Body of pancreas (tissue), 4 donors: ENCODE measurements at regions not wholly inside any gene's neighbourhood (a gene's known extent, or its start where the extent isn't known, plus 50 kb on each side); places are given as distances from the start of the nearest gene placed in this dataset.
A peak's percentile ranks its signal among the peaks of the same experiment; 100 is the strongest.
"Not testable (repeated sequence)": the region's sequence is repeated elsewhere in the genome, so short reads cannot be mapped to it uniquely, and the experiment has no call there.

Experiments
- ATAC-seq: fragments of 150-250 bp; one replicate; pipeline ENCODE4 v1.9.1; 2016
- DNase-seq, 4 donors: peaks; one replicate each; pipeline ENCODE4 v3.0.0-alpha.2; 2019
- H3K27ac ChIP-seq, 4 donors: fragments of 200-600 bp; sonication (generic); 1 replicate in 3 of 4; 2 replicates in 1 of 4; pipeline versions ENCODE4 v1.5.1 to v1.6.1; 2016 to 2019; ENCODE audit warnings: mild to moderate bottlenecking in 1 of 4, mixed read lengths in 1 of 4, moderate library complexity in 1 of 4
- H3K27me3 ChIP-seq, 2 donors: fragments of 200-600 bp; sonication (generic); one replicate each; pipeline ENCODE4 v1.6.0; 2016; ENCODE audit warnings: mild to moderate bottlenecking in 1 of 2
- H3K36me3 ChIP-seq, 2 donors: fragments of 200-600 bp; sonication (generic); replicated peaks in 1 of 2; 2 replicates each; pipeline ENCODE4 v1.5.1; 2016; ENCODE audit warnings: low read depth in 2 of 2; ENCODE audit not compliant: insufficient read depth in 1 of 2
- H3K4me1 ChIP-seq: fragments of 200-600 bp; sonication (generic); one replicate; pipeline ENCODE4 v1.6.0; 2016
- H3K4me3 ChIP-seq, 2 donors: fragments of 200-600 bp; sonication (generic); 1 replicate in 1 of 2; 2 replicates in 1 of 2; pipeline ENCODE4 v1.5.1; 2016 to 2019
- H3K9me3 ChIP-seq, 3 donors: fragments of 200-600 bp; sonication (generic); 1 replicate in 2 of 3; 2 replicates in 1 of 3; pipeline ENCODE4 v1.5.1; 2016
- POLR2A ChIP-seq, 3 donors: fragments of 450-650 bp; IDR thresholded peaks; one replicate each; pipeline ENCODE4 v1.6.1; 2016; ENCODE audit warnings: antibody characterized with exemption in 3 of 3, mild to moderate bottlenecking in 2 of 3
- WGBS, 2 donors: methylation state at CpG; one replicate each; pipeline ENCODE4 v1.1.5; 2017; 5-methylcytosine and 5-hydroxymethylcytosine counted together
- intact Hi-C: fragments of 100-400 bp; cut with DNase I; formaldehyde crosslinking; loops from one replicate; pipeline ENCODE4 v1.15.1; 2023
- TF ChIP-seq, protein P1 (sequence below), 7 experiments: fragments of 450-650 bp in 4 of 7; fragments of 200-600 bp in 3 of 7; sonication (generic) in 3 of 7; IDR thresholded peaks; one replicate each; pipeline ENCODE4 v1.5.1; 2016 to 2019; ENCODE audit warnings: antibody characterized with exemption in 7 of 7

DNA sequence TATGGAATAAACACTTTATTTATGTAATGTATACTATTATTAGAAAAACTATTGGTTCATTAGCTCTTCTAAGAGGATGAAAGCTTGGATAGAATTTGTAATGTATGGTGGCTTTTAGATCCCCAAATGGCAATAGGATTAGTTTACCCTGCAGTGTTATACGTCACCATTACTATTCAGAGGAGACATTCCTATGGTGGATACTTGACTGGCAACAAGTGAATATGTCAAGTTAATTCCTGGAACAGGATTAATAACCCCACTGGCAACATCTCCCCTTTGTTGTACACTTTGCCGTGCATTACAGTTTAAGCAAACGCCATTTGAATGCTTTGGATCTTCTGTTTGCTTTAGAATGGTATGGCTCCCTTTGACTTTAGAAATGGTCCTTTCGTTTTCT is 420.3 kb downstream of the FAM47B start:
- H3K27ac ChIP-seq, result no peak overlapping the region
- DNase-seq (no peak), ATAC-seq (no peak)
- no peak overlapping the region for H3K4me3 ChIP-seq
- WGBS, 2 donors, result 56 to 72% methylated on average over 4 of the region's 4 CpGs
- no peaks in the 10 kb centered on the region for H3K36me3 ChIP-seq
- H3K27me3 ChIP-seq, result no peaks in the 10 kb centered on the region
- H3K9me3 ChIP-seq, result no peaks in the 10 kb centered on the region
- intact Hi-C loops, result no loop called here
- no peaks in the 10 kb centered on the region for H3K4me1 ChIP-seq
- TF ChIP-seq, protein P1, sequence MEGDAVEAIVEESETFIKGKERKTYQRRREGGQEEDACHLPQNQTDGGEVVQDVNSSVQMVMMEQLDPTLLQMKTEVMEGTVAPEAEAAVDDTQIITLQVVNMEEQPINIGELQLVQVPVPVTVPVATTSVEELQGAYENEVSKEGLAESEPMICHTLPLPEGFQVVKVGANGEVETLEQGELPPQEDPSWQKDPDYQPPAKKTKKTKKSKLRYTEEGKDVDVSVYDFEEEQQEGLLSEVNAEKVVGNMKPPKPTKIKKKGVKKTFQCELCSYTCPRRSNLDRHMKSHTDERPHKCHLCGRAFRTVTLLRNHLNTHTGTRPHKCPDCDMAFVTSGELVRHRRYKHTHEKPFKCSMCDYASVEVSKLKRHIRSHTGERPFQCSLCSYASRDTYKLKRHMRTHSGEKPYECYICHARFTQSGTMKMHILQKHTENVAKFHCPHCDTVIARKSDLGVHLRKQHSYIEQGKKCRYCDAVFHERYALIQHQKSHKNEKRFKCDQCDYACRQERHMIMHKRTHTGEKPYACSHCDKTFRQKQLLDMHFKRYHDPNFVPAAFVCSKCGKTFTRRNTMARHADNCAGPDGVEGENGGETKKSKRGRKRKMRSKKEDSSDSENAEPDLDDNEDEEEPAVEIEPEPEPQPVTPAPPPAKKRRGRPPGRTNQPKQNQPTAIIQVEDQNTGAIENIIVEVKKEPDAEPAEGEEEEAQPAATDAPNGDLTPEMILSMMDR (IDR thresholded peaks at IDR 0.05), result no peak
- no peak for TF ChIP-seq POLR2A (IDR thresholded peaks at IDR 0.05)

DNA sequence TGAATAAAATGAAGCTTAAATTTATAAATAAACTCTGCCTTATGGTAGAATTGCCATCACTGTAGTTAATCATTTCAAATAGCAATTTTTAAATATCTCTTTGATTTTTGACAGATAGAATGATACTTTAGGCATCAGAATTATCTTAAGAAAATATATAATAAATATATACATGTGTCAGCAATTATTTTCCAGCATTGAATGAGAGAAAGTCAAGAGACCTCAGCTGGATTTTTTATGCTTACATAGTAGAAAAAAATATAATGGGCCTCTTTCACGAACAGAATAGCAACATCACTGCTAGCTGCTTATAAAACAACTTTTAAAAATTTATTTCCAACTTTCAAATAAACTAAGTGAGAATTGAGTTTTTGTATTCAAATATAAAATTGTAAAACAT is 424.0 kb upstream of the MAGEB16 start:
- Histone ChIP-seq H3K4me3 (no peak overlapping the region), H3K27me3 (no peaks in the 10 kb centered on the region), H3K27ac (no peak overlapping the region), H3K36me3 (no peaks in the 10 kb centered on the region), H3K9me3 (no peaks in the 10 kb centered on the region), H3K4me1 (no peaks in the 10 kb centered on the region)
- intact Hi-C loops, result no loop called here
- TF ChIP-seq, protein P1 (IDR thresholded peaks at IDR 0.05), result no peak
- TF ChIP-seq POLR2A (IDR thresholded peaks at IDR 0.05), result no peak
- ATAC-seq, result no peak
- WGBS, 2 donors, result 48 to 57% methylated on average over 1 of the region's 1 CpG
- DNase-seq, result no peak

DNA sequence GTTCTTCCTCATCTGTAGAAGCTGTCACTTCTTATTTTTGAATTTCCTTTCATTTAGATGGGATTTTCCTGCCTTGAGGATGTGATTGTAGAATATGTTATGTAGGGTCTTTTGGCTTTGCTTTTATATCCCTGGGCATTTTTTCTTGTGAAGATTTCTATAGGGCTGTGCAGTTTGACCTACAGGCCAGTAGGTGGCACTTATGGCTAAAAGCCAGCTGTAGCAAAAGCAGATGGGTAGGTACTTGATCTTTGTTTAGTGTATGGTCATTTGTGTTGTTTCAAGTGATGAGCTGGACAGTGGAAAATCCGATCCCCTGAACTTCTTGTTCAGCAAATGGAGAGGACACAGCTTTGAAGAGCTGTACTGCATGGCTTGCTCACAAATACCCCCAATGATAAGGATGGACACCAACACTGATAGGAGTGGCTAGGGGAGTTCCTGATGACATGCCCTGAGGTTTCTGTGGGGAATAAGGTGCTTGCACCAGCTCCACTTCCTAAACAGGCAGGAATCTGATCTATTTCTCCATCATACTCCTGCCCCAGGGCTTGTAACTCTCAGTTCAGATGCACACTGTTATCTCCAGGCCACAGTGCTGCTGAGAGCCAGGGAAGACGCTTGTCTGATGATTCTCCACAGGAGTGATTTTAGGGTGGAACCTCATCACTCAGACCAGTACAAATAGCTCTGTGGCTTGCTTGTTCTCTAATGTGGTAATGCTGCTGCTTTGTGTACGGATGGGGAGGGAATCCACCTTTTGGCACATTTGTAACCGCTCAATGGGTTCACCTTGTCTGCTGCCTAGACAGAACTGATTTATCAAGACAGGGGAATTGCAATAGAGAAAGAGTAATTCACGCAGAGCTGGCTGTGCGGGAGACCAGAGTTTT is 417.1 kb upstream of the MAGEB16 start:
- Histone ChIP-seq H3K4me3 (no peak overlapping the region), H3K27ac (no peak overlapping the region), H3K27me3 (no peaks in the 10 kb centered on the region), H3K4me1 (no peaks in the 10 kb centered on the region), H3K9me3 (no peaks in the 10 kb centered on the region), H3K36me3 (no peaks in the 10 kb centered on the region)
- TF ChIP-seq, protein P1 (IDR thresholded peaks at IDR 0.05), result peak; percentile 44 to 77 (median 59)
- TF ChIP-seq POLR2A (IDR thresholded peaks at IDR 0.05), result no peak
- intact Hi-C loops, result loop anchor here (10.0 kb wide), 1 partner anchor 344 kb away; no protein-coding TSS in a partner anchor
- 70 to 90% methylated on average over 4 to 6 of the region's 6 CpGs for WGBS, 2 donors
- no peak for ATAC-seq
- DNase-seq, result peak; percentile 10 to 44 (median 26)

DNA sequence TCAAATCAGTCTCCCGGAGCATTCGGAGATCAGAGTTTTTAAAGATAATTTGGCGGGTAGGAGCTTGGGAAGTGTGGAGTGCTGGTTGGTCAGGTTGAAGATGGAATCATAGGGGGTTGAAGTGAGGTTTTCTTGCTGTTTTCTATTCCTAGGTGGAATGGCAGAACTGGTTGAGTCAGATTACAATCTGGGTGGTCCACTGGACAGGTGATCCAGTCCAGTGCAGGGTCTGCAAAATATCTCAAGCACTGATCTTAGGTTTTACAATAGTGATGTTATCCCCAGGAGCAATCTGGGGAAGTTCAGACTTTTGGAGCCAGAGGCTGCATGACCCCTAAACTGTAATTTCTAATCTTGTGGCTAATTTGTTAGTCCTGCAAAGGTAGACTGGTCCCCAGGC is 416.4 kb upstream of the MAGEB16 start:
- DNase-seq, H3K4me3 ChIP-seq, H3K36me3 ChIP-seq, H3K9me3 ChIP-seq, H3K27me3 ChIP-seq, H3K27ac ChIP-seq, H3K4me1 ChIP-seq, ATAC-seq: not testable (repeated sequence)
- intact Hi-C loops, result loop anchor here (10.0 kb wide), 1 partner anchor 343 kb away; no protein-coding TSS in a partner anchor
- 85 to 96% methylated on average over 3 of the region's 3 CpGs for WGBS, 2 donors

DNA sequence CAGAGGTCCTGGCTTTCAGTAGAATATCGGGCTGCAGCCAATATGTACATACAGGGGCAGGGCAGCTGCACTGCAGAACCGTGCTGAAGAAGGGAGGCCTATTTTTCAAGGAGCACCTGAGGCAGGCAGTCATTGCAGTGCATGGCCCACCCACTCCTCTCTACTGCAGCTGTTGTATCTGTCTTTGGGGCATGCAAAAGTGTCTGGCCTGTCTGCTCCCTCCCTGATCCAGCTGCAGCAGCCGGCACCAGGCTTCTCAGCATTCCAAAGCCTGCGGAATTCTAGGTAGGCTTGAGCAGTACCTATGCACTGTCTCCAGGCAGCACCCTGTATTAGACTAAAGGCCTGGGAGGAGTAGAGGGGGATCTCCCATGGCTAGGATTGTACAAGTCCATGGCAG is 415.2 kb upstream of the MAGEB16 start:
- no peak overlapping the region for H3K27ac ChIP-seq
- DNase-seq (no peak), ATAC-seq (no peak)
- no peaks in the 10 kb centered on the region for H3K4me1 ChIP-seq
- no peak overlapping the region for H3K4me3 ChIP-seq
- TF ChIP-seq, protein P1 (IDR thresholded peaks at IDR 0.05), result no peak
- TF ChIP-seq POLR2A (IDR thresholded peaks at IDR 0.05), result no peak
- WGBS, 2 donors, result 68% methylated on average over 3 of the region's 4 CpGs; no CpG with 5 or more reads in 1 of the 2 donors
- no peaks in the 10 kb centered on the region for H3K36me3 ChIP-seq
- intact Hi-C loops, result loop anchor here (10.0 kb wide), 1 partner anchor 342 kb away; no protein-coding TSS in a partner anchor
- no peaks in the 10 kb centered on the region for H3K27me3 ChIP-seq
- H3K9me3 ChIP-seq, result no peaks in the 10 kb centered on the region
